HG03378 (cell line): ENCODE measurements at regions not wholly inside any gene's neighbourhood (a gene's known extent, or its start where the extent isn't known, plus 50 kb on each side); places are given as distances from the start of the nearest gene placed in this dataset.
"Not testable (repeated sequence)": the region's sequence is repeated elsewhere in the genome, so short reads cannot be mapped to it uniquely, and the experiment has no call there.

Source experiments
- ATAC-seq: cut with Tn5 transposase; IDR thresholded peaks from one replicate; pipeline ENCODE4 v1.9.1; 2021; ENCODE audit warnings: mild to moderate bottlenecking, moderate library complexity; ENCODE audit not compliant: unreplicated experiment

DNA sequence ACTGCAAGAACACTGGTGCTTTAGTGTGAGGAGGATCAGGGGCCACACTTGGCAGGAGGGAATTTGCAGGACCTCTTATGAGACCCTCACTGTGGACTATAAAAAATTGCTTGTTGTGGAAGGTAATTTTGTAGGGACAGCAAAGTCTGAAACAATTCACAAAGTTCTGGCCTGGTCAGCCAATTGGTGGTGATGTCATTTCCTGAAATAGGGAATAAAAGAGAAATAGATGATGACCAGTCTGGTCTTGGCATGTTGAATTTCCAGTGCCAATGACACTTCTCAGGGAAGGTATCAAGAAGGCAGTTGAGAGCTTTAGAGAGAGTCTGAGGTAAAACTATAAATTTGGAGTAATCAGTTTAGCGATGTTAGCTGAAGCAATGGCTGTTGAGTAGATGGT lies 129.3 kb upstream of the LMNTD1 start:
- ATAC-seq, result no peak

- no peak for ATAC-seq
Observed at GRCh38 chr12:25684070-25684469, 131.0 kb upstream of the LMNTD1 start.

GRCh38 chr12:25686351-25686750 lies 133.3 kb upstream of the LMNTD1 start:
- no peak for ATAC-seq

DNA sequence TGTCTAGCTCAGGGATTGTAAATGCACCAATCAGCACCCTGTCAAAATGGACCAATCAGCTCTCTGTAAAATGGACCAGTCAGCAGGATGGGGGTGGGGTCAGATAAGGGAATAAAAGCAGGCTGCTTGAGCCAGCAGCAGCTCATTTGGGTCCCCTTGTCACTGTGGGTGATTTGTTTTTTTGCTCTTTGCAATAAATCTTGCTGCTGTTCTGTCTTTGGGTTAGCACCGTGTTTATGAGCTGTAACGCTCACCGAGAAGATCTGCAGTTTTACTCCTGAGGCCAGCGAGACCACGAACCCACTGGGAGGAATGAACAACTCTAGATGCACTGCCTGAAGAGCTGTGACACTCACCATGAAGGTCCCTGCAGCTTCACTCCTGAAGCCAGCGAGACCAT lies 134.1 kb upstream of the LMNTD1 start:
- no peak for ATAC-seq

DNA sequence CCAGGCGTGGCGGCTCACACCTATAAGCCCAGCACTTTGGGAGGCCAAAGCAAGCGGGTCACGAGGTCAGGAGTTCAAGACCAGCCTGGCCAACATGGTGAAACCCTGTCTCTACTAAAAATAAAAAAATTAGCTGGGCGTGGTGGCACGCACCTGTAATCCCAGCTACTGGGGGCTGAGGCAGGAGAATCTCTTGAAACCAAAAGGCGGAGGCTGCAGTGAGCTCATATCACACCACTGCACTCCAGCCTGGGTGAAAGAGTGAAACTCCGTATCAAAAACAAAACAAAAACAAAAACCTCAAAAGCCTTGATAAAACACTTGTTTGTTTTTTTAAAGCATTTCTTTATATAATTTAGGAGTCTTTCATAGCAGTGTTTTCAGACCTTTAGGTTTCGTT lies 135.8 kb upstream of the LMNTD1 start:
- not testable (repeated sequence) for ATAC-seq

GRCh38 chr12:25689996-25690501 lies 137.0 kb upstream of the LMNTD1 start:
- ATAC-seq, result no peak

DNA sequence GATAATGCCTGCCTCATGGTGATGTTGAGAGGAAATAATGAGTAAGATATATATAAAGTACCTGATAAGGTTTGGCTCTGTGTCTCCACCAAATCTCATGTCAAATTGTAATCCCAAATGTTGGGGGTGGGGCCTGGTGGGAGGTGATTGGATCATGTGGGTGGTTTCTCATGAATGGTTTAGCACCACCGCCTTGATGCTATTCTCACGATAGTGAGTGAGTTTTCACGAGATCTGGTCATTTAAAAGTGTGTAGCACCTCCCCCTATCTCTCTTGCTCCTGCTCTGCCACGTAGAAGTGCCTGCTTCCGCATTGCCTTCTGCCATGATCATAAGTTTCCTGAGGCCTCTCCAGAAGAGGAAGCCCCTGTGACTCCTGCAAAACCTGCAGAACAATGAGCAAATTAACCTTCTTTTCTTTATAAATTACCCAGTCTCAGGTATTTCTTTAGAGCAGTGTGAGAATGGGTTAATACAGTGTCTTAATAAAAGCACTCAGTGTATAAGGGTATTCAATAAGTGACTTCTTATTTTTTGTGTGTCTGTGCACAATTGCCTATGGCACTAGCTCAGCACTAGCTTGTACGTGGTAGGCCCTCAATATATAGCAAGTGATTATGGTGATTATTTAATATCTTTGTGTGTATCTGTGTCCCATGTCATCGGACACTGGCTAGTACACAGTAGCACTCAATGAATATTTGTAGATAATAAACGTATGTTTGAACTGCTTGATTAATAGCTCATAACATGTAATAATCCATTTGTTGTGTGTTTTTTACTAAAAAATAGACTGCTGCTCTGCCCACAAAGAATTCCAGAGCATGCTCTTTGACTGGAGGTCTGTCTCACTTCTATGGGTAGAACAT lies 138.1 kb upstream of the LMNTD1 start:
- ATAC-seq, result no peak

DNA sequence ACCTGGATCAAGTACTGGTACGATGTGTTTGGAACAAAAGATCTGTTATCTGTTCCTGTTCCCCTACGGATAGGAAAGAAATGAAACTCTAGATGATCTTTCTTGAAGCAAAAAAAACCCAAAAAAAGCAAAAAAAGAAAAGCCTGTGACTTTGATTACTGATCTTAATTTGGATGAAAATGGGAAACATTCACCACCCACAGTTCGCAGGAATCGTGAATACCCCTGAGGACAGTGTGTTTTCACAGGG lies 138.7 kb upstream of the LMNTD1 start:
- no peak for ATAC-seq

GRCh38 chr12:25692115-25693035 lies 139.3 kb upstream of the LMNTD1 start:
- ATAC-seq, result no peak

DNA sequence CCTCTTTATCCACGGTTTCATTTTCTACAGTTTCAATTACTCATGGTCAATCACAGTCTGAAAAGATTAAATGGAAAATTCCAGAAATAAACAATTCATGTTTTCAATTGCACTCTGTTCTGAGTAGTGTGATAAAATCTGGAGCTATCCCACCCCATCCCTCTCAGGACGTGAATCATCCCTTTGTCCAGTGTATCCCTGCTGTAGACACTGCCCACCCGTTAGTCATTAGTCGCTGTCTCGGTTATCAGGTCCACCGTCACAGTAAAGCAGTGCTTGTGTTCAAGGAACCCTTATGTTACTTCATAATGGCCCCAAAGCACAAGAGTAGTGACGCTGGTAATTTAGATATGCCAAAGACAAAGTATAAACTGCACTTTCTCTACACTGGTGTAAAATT lies 141.0 kb upstream of the LMNTD1 start:
- no peak for ATAC-seq

- no peak for ATAC-seq
Observed at GRCh38 chr12:25695574-25695973, 142.5 kb upstream of the LMNTD1 start.

GRCh38 chr12:25698772-25699171 lies 145.7 kb upstream of the LMNTD1 start:
- no peak for ATAC-seq

- no peak for ATAC-seq
Observed at GRCh38 chr12:25699454-25699853, 146.4 kb upstream of the LMNTD1 start.

- no peak for ATAC-seq
Observed at GRCh38 chr12:25701290-25701689, 148.2 kb upstream of the LMNTD1 start.

DNA sequence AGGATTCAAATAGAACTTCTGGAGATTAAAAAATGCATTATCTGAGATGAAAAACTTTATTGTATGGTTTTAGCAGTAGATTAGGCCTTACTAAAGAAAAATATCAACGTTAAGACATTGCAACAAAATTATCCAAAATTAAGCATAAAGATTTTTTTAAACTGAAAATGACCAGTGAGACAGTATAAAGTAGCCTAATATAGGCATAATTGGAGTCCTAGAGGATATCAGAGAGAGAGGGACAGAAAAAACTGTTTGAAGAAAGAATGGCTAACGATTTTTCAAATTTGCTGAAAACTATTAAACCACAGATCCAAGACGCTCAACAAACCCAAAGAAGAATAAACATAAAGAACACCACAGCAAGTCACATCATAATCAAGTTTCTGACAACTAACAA lies 149.5 kb upstream of the LMNTD1 start:
- ATAC-seq, result no peak

DNA sequence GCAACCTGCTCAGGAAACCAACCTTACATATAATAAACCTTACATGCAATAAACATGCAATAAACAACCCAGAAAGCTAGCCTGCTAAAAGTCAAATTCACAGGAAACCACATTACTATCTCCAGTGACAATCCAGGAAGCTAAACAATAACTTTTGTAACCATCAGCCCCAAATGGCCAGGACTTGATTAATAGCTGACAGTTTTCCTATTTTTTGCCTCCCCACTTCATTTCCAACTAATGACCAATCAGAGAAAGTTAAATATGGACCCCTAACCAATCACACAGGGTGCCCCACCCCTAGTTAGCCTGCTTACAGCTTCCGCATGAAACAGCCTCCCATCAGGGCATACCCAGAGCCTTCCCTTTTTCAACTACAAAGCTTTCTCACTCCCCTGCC lies 152.2 kb upstream of the LMNTD1 start:
- no peak for ATAC-seq

DNA sequence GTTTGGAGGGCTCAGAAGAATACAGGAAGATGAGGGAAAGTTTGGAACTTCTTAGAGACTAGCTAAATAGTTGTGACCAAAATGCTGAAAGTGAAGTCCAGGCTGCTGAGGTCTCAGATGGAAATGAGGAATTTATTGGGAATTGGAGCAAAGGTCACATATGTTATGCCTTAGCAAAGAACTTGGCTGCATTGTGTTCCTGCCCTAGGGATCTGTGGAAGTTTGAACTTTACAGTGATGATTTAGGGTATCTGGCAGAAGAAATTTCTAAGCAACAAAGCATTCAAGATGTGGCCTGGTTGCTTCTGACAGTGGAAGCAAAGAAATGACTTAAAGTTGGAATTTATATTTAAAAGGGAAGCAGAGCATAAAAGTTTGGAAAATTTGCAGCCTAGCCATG lies 153.6 kb upstream of the LMNTD1 start:
- ATAC-seq, result not testable (repeated sequence)

DNA sequence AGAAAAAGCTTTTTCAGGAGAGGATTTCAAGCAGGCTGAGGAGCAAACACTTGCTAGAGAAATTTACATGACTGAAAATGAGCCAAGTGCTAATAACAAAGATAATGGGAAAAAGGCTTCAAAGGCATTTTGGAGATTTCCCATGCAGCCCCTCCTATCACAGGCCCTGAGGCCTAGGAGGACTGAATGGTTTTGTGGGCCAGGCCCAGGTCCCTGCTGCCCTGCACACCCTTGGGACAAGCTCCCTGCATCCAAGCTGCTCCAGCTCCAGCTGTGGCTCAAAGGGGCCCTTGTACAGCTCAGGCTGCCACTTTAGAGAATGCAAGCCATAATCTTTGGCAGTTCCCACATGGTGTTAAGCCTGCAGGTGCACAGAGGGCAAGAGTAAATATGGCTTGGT lies 154.0 kb upstream of the LMNTD1 start:
- no peak for ATAC-seq

DNA sequence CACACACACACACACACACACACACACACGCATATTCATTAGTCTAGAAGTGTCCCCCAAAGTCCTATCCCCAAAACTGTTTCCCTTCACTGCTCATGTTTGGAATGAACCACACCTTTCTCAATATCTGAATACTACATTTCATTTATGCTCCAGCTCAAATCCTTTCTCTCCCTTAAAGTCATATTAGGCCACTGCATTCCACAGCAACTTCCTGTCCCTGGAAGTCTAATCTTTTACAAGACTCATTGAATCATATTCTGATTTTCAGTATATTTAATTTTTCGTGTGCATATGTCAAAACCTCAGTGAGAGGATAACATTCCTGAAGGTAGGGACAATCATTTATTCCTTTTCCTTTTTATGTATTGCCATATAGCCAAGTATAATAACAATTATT lies 155.6 kb upstream of the LMNTD1 start:
- no peak for ATAC-seq

DNA sequence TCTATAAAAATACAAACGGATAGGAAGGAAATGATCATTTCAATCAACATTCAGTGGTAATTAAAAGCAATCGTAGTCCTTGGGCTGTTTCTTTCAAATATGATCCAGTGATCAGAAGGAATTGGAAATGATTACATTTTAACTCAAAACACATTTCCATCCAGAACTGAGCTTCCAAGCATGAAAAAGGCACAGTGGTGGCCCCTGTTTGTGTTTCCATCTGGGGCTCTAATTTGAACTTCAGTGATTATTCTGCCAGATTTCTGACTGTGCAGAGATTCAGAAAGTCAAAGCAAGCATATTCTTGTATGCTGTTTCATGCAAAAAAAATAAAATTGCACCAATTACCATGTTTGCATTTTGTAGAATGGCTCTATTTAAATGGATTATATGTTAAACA lies 157.0 kb upstream of the LMNTD1 start:
- ATAC-seq, result no peak

- not testable (repeated sequence) for ATAC-seq
Observed at GRCh38 chr12:25710938-25711605, 158.0 kb upstream of the LMNTD1 start.
